SK-N-SH treated with all-trans-retinoic acid at 6 μM for 48 hours (cell line): ENCODE measurements at regions not wholly inside any gene's neighbourhood (a gene's known extent, or its start where the extent isn't known, plus 50 kb on each side); places are given as distances from the start of the nearest gene placed in this dataset.
"Not testable (repeated sequence)": the region's sequence is repeated elsewhere in the genome, so short reads cannot be mapped to it uniquely, and the experiment has no call there.

Experiments used
- ATAC-seq: fragments of 200-7000 bp; cut with Tn5 transposase; 3 replicates; pipeline ENCODE4 v1.9.1; 2020; ENCODE audit warnings: mild to moderate bottlenecking, moderate library complexity
- BACH2 ChIP-seq: fragments of 250-450 bp; sonication (Bioruptor Pico); IDR thresholded peaks from 2 replicates; pipeline ENCODE4 v1.9.0; 2021; ENCODE audit warnings: mild to moderate bottlenecking, borderline replicate concordance
- CSRNP3 ChIP-seq: fragments of 250-450 bp; sonication (Bioruptor Pico); IDR thresholded peaks from 2 replicates; pipeline ENCODE4 v1.5.1; 2021; ENCODE audit warnings: mild to moderate bottlenecking, moderate library complexity
- ESRRG ChIP-seq: fragments of 250-450 bp; sonication (Bioruptor Pico); IDR thresholded peaks from 2 replicates; pipeline ENCODE4 v1.6.1; 2021; ENCODE audit warnings: mild to moderate bottlenecking
- GLIS3 ChIP-seq: fragments of 250-450 bp; sonication (Bioruptor Pico); IDR thresholded peaks from 2 replicates; pipeline ENCODE4 v1.5.0; 2020; ENCODE audit warnings: mild to moderate bottlenecking, moderate library complexity
- ISL1 ChIP-seq: fragments of 250-450 bp; sonication (Bioruptor Pico); IDR thresholded peaks from 2 replicates; pipeline ENCODE4 v2.1.2; 2022; ENCODE audit warnings: mild to moderate bottlenecking, moderate library complexity
- OSR1 ChIP-seq: fragments of 250-450 bp; sonication (Bioruptor Pico); IDR thresholded peaks from 2 replicates; pipeline ENCODE4 v1.8.0; 2022; ENCODE audit warnings: moderate library complexity, mild to moderate bottlenecking, inconsistent platforms
- POU6F1 ChIP-seq: fragments of 250-450 bp; sonication (Bioruptor Pico); IDR thresholded peaks from 2 replicates; pipeline ENCODE4 v1.8.0; 2021; ENCODE audit warnings: low read depth, mild to moderate bottlenecking, moderate library complexity, borderline replicate concordance
- PPARA ChIP-seq: fragments of 250-450 bp; sonication (Bioruptor Pico); IDR thresholded peaks from 2 replicates; pipeline ENCODE4 v1.5.0; 2020; ENCODE audit warnings: mild to moderate bottlenecking, borderline replicate concordance
- SNAI2 ChIP-seq: fragments of 250-450 bp; sonication (Bioruptor Pico); IDR thresholded peaks from 2 replicates; pipeline ENCODE4 v1.5.0; 2020; ENCODE audit warnings: mild to moderate bottlenecking, moderate library complexity
- TCF4 ChIP-seq: fragments of 250-450 bp; sonication (Bioruptor Pico); IDR thresholded peaks from 2 replicates; pipeline ENCODE4 v1.8.0; 2021; ENCODE audit warnings: mild to moderate bottlenecking, moderate library complexity, borderline replicate concordance
- TSHZ2 ChIP-seq: fragments of 250-450 bp; sonication (Bioruptor Pico); IDR thresholded peaks from 2 replicates; pipeline ENCODE4 v1.5.0; 2020; ENCODE audit warnings: mild to moderate bottlenecking, moderate library complexity
- ZNF565 ChIP-seq: fragments of 450-650 bp; formaldehyde crosslinking; conservative IDR thresholded peaks from 2 replicates; pipeline ENCODE4 v1.5.0; 2020; ENCODE audit warnings: low read depth, mild to moderate bottlenecking, moderate library complexity
- ZNF70 ChIP-seq: fragments of 450-650 bp; formaldehyde crosslinking; IDR thresholded peaks from 2 replicates; pipeline ENCODE4 v1.5.0; 2020; ENCODE audit warnings: mild to moderate bottlenecking, moderate library complexity
- ZNF8 ChIP-seq: fragments of 450-650 bp; formaldehyde crosslinking; IDR thresholded peaks from 2 replicates; pipeline ENCODE4 v1.5.0; 2020; ENCODE audit warnings: mild to moderate bottlenecking, moderate library complexity
- TF ChIP-seq, protein P1 (sequence below): fragments of 250-450 bp; sonication (Bioruptor Pico); IDR thresholded peaks from 2 replicates; pipeline ENCODE4 v1.5.1; 2020; ENCODE audit warnings: low read depth, mild to moderate bottlenecking, moderate library complexity
- TF ChIP-seq, protein P2 (sequence below): fragments of 250-450 bp; sonication (Bioruptor Pico); IDR thresholded peaks from 2 replicates; pipeline ENCODE4 v1.8.0; 2020; ENCODE audit warnings: mild to moderate bottlenecking, moderate library complexity, borderline replicate concordance

DNA sequence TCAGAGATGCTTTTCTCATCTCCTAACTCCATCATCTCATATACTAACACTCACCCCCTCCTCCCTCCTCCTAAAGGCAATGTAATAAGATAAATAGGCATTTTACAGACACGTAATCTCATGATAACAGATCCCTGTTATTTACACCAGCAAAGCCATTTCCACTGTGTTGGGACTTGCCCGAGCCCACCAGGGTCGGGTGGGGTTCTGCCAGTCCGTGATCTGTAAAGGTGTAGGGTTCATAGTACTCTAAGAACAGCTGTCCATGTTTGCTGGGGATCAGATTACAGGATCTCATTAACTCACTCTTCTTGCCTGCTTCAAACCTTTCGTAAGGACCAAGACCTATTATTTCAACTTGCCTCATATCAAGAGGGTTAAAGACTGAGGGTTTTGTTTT, 172.4 kb downstream of the FZD1 start (continued):
- TF ChIP-seq CSRNP3 (no peak), ZNF70 (CRISPR knock-in tag) (no peak), BACH2 (CRISPR knock-in tag) (no peak)

- not testable (repeated sequence) for ATAC-seq
Measured at GRCh38 chr7:91440198-91440597, 176.0 kb downstream of the FZD1 start.

DNA sequence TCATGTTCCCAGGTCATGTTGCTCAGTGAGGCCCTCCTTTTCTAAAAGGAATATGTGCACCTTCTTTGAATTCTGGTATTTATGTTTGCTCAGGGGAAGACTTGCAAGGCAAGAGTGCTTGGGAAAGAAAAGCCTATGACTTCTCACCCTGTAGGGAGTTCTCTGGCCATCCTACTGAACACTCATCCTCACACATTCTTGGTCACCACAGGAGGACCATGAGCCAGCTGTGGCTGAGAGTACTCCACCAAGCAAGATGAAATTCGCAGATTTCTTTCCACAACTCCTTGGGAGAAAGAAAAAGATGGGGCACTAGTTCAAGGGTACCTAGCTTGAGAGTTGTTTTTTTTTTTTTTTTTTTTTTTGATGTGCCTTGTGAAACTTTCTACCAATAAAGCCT, 179.6 kb downstream of the FZD1 start:
- ATAC-seq, result no peak
- TF ChIP-seq ESRRG (CRISPR knock-in tag) (no peak), ZNF8 (CRISPR knock-in tag) (no peak), CSRNP3 (no peak), PPARA (CRISPR knock-in tag) (no peak), TCF4 (CRISPR knock-in tag) (no peak), ZNF565 (no peak)
- TF ChIP-seq, protein P1, sequence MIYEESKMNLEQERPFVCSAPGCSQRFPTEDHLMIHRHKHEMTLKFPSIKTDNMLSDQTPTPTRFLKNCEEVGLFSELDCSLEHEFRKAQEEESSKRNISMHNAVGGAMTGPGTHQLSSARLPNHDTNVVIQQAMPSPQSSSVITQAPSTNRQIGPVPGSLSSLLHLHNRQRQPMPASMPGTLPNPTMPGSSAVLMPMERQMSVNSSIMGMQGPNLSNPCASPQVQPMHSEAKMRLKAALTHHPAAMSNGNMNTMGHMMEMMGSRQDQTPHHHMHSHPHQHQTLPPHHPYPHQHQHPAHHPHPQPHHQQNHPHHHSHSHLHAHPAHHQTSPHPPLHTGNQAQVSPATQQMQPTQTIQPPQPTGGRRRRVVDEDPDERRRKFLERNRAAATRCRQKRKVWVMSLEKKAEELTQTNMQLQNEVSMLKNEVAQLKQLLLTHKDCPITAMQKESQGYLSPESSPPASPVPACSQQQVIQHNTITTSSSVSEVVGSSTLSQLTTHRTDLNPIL (CRISPR knock-in tag), result no peak
- TF ChIP-seq, all 23 proteins: peak for 0

DNA sequence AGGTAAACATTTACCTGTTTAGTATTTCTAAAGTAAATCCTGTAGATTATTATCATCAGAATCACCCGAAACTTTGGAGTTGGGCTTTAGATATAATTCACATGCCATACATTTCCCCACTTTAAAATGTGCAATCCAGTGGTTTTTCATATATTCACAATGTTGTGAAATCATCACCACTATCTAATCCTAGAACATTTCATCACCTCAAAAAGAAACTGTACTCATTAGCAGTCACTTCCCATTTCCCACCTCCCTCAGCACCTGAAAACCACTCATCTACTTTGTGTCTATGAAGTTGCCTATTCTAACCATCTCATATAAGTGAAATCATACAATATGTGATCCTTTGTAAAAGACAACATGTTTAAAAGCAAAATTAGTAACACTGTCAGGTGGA, 182.6 kb downstream of the FZD1 start:
- no peak for ATAC-seq
- TF ChIP-seq ESRRG (CRISPR knock-in tag) (no peak), CSRNP3 (no peak), GLIS3 (CRISPR knock-in tag) (no peak), PPARA (CRISPR knock-in tag) (no peak), ZNF8 (CRISPR knock-in tag) (no peak), TSHZ2 (CRISPR knock-in tag) (no peak)
- TF ChIP-seq, protein P1 (CRISPR knock-in tag), result no peak

DNA sequence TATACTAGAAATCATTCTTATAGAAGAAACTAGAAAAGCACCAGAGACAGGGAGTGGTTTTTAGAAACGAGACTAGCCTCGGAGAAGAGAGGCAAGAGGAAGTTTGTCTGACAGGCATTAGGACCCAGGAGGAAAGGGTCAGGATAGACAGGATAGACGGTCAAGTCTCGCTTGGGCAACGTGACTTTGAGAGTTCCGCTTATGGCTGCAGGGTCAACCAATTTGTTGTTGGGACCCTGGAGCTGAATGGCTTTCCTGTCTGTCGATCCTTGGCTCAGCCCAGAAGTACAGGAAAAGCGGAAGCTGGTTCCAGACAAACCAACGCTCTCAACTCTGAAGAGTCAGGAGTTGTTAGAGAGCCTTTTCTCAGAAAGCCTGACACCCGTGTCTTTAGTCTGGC, 191.2 kb downstream of the FZD1 start:
- TF ChIP-seq TCF4 (CRISPR knock-in tag) (no peak), PPARA (CRISPR knock-in tag) (no peak), ISL1 (CRISPR knock-in tag) (no peak), SNAI2 (CRISPR knock-in tag) (no peak), OSR1 (CRISPR knock-in tag) (no peak), POU6F1 (CRISPR knock-in tag) (no peak)
- TF ChIP-seq, protein P2, sequence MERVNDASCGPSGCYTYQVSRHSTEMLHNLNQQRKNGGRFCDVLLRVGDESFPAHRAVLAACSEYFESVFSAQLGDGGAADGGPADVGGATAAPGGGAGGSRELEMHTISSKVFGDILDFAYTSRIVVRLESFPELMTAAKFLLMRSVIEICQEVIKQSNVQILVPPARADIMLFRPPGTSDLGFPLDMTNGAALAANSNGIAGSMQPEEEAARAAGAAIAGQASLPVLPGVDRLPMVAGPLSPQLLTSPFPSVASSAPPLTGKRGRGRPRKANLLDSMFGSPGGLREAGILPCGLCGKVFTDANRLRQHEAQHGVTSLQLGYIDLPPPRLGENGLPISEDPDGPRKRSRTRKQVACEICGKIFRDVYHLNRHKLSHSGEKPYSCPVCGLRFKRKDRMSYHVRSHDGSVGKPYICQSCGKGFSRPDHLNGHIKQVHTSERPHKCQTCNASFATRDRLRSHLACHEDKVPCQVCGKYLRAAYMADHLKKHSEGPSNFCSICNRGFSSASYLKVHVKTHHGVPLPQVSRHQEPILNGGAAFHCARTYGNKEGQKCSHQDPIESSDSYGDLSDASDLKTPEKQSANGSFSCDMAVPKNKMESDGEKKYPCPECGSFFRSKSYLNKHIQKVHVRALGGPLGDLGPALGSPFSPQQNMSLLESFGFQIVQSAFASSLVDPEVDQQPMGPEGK (CRISPR knock-in tag), result no peak
- ATAC-seq, result no peak
